GM18505 (cell line): ENCODE measurements at regions not wholly inside any gene's neighbourhood (a gene's known extent, or its start where the extent isn't known, plus 50 kb on each side); places are given as distances from the start of the nearest gene placed in this dataset.

ENCODE experiments used
- ATAC-seq: cut with Tn5 transposase; IDR thresholded peaks from one replicate; pipeline ENCODE4 v1.9.1; 2021; ENCODE audit not compliant: unreplicated experiment
- POLR2A ChIP-seq: IDR thresholded peaks from 4 replicates; pipeline ENCODE4 v1.6.1; 2011; ENCODE audit warnings: borderline replicate concordance; ENCODE audit not compliant: insufficient read depth, insufficient read length; ENCODE audit errors: extremely low read depth

DNA sequence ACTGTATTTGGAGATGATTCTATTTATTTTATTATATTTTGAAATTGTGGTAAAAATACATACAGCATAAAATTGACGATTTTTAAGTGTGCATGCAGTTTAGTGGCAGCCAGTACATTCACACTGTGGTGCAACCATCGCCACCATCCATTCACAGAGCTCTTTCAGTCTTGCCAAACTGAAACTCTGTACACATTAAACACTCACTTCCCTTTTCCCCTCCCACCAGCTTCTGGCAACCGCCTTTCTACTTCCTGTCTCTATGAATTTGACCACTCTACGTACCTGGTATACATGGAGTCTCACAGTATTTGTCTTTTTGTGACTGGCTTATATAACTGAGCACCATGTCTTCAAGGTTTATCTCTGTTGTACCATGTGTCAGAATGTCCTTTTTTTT is 303.3 kb upstream of the ATP10A start:
- TF ChIP-seq POLR2A, result no peak
- no peak for ATAC-seq

DNA sequence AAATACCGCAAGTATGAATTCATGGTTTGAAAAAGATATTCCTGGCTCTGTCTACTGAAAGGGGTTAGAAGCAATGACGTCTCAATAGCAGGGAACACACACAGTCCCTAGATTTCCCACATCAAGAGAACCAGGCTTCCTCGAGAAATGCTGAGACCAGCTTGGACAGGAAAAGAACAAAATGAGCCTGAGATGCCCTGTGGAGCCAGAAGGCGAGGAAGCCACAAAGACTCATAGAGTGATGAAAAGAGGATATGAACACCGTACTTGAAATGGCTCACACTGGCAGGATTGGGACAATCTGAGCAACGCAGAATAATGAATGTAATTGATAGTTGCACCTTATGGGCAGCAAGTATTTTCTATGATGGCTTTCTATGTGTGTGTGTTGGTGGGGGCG is 302.4 kb upstream of the ATP10A start:
- no peak for ATAC-seq
- no peak for TF ChIP-seq POLR2A

DNA sequence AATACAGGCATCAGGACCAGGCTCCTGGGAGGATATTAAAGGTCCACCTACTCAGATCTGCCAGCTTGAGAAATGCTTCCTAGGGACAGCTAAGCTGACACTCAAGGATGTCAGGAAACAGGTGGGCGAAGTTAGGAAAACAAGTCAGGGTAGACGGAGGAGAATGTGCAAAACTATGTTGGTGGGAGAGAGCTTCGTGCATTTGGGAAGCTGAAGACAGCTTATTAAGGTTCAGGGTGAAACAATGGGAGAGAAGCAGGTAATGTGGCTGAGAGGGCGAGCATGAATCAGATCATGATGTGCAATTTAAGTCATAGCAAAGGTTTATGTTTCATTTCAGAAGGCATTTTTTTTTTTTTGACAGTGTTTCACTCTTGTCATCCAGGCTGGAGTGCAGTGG is 297.2 kb upstream of the ATP10A start:
- no peak for ATAC-seq
- TF ChIP-seq POLR2A, result no peak

DNA sequence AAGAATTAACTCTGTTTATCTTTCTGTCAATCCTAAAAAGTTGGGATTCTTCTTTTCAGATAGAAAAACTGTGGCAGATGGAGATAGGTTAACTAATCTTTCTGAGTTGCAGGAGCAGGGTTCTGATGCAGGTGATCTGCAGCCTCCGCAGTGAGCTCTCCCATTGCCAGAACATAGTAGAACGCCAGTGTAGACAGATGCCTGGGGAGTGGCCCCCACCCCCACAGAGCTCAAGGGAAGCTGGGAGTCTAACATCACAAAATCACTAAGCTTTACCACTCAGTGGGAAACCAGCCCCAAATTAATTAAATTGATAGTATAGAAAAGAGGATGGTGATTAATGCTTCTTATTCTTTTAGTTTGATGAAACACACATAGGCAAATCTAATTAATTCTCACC is 295.0 kb upstream of the ATP10A start:
- TF ChIP-seq POLR2A, result no peak
- no peak for ATAC-seq

DNA sequence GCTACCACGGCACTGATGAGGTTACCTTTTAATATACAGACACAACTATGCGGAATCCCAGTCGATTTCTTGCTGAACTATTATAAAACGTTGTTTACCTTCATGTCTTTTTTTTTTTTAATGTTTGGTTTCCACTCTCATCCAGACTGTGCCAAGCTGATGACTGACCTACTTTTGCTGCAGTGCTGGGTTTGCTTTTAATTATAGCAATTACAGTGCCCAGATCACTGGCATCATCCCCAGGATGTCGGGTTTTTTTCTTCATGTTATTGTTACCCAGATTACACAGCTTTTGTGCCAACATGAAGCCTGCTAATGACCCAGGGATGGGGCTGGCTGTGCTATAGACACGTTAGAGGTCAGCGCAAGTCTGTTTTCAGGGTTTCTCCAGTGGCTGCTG is 294.0 kb upstream of the ATP10A start:
- ATAC-seq, result no peak

DNA sequence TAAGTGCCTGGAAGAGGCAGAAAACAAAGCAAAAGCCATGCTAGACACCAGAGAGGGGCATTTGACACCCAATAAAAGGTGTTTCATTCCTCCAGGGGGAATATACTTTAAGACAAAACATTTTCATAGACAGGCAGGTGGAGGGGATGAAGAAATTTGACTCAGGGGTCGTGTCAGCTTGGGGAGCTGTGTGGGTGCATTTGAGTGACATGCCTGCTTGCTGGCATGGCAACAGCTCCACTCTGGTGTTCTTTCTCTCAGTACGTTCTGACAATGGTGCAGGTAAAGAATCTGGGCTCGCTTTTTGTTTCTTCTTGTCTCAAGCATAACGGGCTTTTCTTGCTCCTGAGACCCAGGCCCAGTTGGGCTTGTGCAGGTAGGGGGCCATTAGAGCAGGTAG is 292.9 kb upstream of the ATP10A start:
- no peak for ATAC-seq
- no peak for TF ChIP-seq POLR2A

More for the DNA sequence above, 294.0 kb upstream of the ATP10A start:
- no peak for TF ChIP-seq POLR2A

DNA sequence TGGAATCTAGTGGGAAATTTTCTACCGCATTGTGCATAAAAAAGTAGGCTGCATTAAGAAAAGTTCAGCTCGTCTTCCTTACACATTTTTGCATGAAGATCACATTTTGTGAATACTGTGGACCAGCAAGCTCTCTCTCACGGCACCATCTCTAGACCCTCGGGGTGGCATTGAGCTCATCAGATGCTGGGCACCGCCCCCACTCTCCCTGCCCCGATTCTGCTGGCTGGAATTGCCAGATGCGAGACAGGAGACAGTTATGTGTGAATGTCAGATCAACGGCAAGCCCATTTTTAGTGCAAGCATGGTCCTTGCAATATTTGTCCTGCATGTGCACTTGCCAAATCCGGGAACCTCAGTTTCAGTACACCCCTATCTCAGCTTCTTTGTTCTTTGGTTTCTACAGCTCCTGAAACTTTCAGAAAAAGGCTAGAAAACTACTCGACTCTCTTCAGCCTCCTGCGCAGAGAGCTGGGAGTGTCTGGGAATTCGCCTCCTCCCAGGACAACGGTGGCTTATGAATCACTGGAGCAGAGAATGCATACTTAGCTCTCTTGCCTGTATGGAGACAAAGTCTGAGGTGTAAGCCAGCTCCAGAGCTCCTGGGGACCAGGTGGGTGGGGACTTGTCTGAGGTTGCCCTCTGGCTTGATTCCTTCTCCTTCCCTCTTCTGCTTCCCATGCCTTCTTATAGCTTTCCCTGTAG is 285.2 kb upstream of the ATP10A start:
- no peak for ATAC-seq
- TF ChIP-seq POLR2A, result no peak

DNA sequence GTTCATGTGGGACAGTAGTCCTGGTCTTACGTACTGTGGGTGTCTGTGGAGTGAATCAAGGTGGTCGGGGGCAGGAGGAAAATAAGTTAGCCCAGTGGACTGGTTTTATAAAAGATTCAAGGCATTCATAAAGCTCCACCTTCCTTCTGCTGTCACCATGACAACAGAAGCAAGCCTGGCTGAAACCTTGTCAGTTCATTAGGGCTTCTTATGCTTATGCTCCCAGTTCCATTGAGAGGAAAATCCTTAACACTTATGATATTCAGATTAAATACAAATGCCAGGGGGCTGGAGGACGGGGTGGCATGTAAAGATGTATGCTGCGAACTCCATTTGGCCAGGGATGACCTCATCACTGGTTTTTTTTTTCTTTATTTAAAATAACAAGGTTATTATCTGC is 283.1 kb upstream of the ATP10A start:
- ATAC-seq, result no peak
- no peak for TF ChIP-seq POLR2A

DNA sequence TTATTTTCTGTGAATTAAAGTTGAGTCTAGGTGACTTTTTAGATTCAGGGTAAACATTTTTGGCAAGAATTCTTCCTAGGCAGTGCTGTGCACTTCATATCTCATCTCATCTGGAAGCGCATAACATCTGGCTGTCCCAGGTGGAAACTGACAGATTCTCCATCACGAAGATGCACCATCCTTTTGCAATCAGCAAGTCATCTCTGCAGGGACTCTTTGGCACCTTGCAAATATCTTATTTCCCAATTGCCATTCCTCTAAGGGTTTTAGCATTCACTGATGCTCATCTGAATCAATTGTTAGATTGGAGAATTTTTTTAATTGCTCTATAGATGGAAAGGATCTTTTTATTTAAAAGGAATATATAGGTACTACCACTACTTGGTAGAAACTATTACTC is 282.7 kb upstream of the ATP10A start:
- no peak for ATAC-seq
- no peak for TF ChIP-seq POLR2A

DNA sequence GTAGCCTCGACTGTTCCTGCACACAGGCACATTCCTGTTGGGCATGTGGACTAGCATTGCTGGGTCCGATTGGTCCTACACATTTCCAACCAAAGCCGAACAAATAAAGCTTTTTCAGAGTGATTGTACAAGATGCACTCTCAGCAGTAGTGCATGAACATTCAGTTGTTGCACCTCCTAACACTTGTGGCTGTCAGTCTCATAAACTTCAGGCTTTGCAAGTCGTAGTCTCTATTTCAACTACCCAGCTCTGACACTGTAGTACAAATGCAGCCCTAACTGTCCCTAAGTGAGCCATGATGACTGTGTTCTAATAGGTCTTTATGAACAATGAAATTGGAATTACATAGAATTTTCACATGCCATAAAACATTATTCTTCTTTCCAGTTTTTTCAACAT is 281.7 kb upstream of the ATP10A start:
- TF ChIP-seq POLR2A, result no peak
- ATAC-seq, result no peak

DNA sequence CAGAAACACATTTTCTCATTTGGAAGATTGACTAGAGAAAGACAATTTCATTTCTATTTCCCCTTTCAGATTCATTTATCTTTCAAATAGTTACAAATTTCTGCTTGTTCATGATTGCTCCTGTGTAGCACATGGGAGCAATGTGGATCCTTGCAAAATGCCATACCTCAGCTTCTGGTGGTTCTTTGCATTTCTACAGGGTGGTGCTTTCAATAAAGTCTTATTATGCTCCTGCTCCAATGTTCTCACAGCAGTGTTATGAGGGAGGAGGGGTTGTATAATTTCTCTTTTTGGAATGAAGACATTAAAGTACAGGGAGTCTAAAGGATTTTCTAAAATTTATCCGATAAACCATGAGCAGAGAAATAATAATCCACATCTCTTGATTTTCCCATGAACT is 280.1 kb upstream of the ATP10A start:
- ATAC-seq, result no peak
- TF ChIP-seq POLR2A, result no peak

DNA sequence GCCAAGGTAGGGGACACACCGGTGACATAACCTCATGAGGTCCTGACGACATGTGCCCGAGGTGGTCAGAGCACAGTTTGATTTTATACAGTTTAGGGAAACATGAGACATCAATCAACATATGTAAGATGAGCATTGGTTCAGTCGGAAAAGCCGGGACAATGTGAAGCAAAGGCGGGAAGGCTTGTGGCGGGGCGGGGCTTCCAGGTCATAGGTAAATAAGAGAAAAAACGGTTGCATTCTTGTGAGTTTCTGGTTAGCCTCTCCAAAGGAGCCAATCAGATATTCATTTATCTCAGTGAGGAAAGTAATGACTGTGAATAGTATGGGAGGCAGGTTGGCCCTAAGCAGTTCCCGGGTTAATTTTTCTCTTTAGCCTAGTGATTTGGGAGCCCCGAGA is 271.7 kb upstream of the ATP10A start:
- TF ChIP-seq POLR2A, result no peak
- ATAC-seq, result no peak

DNA sequence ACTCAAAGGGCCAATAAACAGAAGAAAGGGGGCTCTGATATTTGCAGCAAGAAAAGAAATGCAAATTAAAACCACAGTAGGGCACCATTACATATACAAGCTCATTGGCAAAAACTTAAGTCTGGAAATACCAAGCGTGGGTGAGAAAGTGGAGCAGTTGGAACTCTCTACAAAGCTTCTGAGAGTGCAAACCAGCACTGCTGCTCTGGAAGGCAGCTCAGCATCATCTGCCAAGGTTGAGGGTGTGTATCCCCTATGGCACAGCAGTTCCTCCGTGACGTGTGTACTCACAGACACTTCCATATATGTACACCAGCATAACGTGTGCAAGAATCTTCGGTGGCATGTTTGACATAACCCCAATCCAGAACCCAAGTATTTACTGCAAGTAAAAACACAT is 271.0 kb upstream of the ATP10A start:
- no peak for ATAC-seq

DNA sequence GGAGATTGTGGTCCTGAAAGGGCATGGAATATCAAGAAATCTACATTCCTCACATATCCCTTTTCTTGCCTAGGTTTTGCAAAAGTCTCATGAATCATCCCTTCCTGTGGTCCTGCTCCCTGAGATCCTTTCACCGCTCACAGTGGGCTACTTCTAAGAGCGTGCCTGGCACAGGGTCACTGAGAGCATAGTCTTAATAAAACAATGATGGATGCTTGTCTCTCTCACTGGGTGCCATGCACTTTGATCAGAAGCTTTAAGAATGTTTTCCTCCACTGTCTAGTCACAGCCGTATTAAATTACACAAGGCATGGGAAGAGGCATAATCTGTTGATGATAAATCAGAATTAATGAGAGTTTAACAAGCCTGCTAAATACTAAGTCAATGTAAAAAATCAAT is 269.7 kb upstream of the ATP10A start:
- no peak for TF ChIP-seq POLR2A
- ATAC-seq, result no peak

More for the DNA sequence above, 271.0 kb upstream of the ATP10A start:
- no peak for TF ChIP-seq POLR2A

DNA sequence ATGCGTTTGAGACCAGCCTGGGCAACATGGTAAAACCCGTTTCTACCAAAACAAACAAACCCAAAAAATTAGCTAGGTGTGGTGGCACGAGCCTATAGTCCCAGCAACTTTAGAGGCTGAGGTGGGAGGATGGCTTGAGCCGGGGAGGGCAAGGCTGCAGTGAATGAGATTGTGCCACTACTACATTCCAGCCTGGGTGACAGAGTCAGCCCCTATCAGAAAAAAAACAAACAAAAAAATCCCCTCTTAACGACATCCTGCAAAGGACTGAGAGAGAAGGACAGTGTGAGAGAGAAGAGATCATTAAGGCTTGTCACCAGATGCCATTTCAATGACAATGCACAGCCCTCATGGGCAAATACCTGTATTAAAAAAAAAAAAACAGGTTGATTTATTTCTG is 266.7 kb upstream of the ATP10A start:
- no peak for TF ChIP-seq POLR2A
- no peak for ATAC-seq
